ENCODE measurements at regions not wholly inside any gene's neighbourhood (a gene's known extent, or its start where the extent isn't known, plus 50 kb on each side); places are given as distances from the start of the nearest gene placed in this dataset.

DNA sequence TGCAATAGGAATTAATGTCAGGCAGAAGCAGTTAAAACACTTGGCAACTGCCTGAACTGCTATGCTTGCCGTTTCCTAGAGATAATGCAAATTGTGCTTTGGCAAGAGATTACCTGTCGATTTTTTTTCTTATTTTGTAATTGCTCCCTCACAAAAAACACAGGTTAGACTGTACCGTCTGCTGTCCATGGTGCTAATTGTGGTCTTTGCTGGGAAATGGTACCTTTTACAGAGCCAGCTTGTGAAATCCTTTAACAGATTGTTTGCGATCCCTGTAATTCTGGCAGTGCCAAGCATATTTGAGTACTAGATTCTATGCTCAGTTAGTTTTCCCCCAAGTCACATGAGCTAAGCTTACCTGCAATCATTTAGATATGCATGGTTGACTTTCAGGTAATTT is 2125.8 kb upstream of the WWC1 start:
- DNase-seq: peak; percentile 60

- peak; percentile 63 for DNase-seq
These were observed 2125.4 kb upstream of the WWC1 start for GRCh38 chr5:166166071-166166470.

DNA sequence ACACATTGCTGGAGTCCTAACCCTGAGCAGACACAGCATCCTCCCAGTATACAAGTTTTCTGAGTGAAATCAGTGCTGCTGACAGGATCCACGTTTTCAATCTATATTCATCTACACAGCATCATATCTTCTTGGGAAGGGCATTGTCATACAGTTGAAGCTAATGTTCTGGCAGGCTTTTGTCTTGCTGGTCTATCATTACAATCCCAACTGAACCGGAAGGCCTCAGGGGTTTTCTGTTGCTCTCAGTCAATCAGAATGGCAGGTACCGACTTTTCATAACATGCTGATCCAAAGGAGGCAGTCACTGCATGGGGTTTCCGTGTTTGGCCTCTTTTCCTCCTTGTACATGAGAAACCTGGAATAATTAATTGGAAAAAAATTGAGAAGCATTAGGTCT is 2118.8 kb upstream of the WWC1 start:
- peak; percentile 60 for DNase-seq

- DNase-seq: peak; percentile 41
These were observed 2112.9 kb upstream of the WWC1 start for GRCh38 chr5:166178411-166179080.

GRCh38 chr5:166185185-166185584 is 2106.3 kb upstream of the WWC1 start:
- DNase-seq: no peak

GRCh38 chr5:166188501-166189325 is 2102.7 kb upstream of the WWC1 start:
- DNase-seq: no peak

DNA sequence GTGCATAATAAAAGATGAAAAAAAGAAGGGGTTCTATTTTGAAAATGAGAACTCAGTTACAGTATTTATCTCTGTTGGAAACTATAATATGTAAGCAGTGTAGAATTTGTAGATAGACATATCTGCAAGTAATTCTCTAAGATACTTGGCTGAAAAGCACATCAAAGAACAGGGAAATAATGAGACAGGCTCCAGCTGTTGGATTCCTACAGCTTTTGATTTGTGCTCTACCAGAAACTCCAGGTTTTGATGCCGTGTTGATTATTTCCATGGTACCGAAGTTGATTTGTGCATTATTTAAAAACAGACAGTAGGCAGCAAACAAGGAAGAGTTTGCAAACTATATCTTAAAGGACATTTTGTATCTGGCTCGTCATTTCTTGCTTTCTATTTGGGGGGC is 2098.7 kb upstream of the WWC1 start:
- no peak for DNase-seq

DNA sequence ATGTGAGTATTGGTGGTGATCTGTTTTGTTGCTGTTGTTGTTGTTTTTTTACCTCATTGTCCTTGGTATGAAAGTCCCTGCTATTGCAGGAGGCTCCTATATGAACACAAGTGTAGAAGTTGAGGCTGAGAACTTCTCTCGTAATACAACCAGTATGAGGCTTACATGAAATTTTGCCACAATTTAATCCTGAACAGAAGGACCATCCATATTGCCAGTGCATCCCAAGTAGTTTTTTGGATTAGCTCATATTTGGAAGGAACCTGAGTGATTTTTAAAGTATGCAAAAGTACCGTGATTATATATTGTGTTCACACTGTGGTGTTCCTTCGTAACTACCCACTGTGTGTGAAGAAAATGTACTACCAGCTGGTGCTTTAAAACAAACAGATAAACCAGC is 2095.5 kb upstream of the WWC1 start:
- no peak for DNase-seq

DNA sequence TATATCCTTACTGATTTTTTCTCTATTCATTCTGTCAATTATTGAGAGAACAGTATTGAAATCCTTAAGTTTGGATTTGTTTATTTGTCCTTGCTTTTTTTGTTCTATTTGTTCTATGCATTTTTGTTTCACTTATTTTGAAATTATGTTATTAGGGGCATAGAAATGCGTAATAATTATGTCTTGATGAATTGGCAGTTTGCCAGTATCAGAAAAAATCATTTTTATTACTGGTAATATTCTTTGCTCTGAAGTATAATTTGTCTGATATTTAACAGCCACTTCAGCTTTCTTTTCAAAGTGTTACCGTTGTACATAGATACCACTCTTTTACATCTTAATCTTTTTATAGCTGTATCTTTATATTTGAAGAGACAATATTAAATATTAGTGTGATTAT is 2090.9 kb upstream of the WWC1 start:
- no peak for DNase-seq

DNA sequence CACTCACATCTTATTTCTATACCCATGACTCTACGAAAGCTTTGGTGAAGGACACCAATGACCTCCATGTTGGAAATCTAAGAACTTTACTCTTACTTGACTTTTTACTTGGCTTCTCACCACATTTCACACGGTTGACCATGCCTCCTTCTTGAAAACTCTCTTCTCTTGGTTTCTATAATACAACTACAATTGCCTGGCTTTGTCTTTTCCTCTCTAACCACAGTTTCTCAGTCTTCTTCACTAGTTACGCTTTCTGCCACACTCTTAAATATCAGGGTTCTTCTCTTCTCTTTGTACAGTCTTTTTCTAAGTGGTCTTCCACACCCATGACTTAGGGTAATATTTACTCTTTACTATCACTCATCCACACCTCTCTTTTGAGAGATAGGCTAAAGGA is 2079.8 kb upstream of the WWC1 start:
- DNase-seq: no peak

GRCh38 chr5:166236327-166236726 is 2055.1 kb upstream of the WWC1 start:
- DNase-seq: no peak

GRCh38 chr5:166240705-166241104 is 2050.7 kb upstream of the WWC1 start:
- no peak for DNase-seq

DNA sequence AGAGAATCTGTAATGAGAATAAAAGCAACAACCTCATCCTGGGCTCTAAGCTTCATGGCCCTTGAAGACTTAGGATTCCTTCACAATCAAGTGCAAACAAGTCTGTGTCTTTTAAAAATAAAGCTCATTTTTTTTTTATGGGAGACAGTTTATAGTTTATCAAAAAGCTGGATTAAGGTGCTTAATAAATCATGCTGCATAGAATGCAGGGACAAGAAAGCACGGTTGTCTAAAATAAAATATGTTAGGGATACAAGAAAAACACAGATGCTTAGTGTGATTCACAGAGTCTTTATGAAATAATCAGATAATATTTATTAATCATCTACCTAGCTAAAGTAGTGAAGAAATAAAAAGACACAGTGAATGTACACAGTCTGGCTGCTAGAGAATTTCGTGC is 2045.9 kb upstream of the WWC1 start:
- DNase-seq: no peak

DNA sequence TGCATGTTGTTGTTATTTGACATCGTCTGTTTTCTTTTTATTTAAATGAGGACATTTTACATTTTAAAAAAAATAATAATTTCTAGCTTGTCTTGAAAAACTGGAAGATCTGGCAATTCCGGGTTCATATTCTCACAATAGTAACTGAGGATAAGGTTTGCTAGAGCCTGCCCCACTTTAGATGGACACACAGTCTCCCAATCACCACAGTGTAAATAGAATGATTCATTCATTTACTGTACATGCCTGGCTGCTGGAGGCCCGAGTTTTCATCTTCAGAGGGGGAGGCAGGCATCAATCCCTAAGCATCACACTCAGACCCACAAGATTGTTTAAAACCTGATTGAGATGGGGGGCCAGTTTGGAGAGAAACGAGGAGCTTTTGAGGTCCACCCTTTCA is 2039.7 kb upstream of the WWC1 start:
- no peak for DNase-seq

DNA sequence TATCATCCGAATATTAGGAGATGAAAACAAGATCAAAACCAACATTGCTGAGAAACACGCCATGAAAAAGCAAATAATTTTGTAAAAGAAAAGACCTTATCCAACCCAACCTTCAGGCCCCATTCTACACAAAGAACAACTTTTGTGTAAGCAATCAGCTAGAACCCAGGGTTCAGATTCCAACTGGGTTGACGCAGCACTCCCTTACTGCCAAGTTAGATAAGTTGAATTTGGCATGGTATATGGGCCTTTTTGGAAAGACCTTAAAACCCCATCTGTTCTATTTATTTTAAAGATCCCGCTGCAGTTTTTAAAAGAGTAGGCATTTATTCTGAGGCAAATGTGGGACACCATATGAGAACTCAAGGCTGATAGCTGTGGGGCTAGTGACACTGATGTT is 2033.8 kb upstream of the WWC1 start:
- no peak for DNase-seq

DNA sequence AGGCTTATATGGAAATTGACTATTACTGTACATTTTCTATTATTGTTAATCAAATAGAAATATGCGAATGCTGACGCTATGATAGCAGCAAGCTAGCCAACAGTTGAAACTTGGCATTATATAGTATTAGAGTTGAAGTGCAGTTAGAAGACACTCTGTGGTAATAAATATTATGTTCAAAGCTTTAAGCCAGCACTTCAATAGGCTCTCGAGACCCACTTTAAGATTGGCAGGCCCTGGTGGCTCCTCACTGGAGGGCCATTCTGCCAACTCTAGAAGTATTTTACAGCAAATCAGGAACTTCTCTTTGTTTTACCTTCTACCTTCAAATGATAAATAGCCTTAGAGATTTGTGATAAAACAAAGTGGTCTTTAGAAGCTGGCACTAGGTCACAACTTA is 2029.0 kb upstream of the WWC1 start:
- DNase-seq: no peak

DNA sequence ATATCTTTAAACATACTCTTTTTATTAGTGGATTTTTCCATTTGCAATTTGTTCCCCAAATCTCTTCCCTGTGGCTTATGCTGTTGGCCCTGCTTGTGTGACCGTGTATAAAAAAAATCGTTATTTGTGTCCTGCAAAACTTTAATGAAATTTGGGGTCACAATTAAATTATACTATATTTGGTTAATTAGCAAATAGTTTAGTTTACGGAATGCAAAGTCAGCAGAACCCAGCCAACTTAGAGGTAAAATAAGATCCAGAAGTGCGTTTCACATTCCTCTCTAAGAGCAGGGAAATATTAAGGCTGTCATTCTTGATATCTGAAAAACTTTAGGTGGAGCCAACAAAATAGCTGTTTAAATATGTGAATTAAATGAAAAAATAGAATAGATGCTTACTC is 2023.5 kb upstream of the WWC1 start:
- no peak for DNase-seq

- no peak for DNase-seq
These were observed 2020.7 kb upstream of the WWC1 start for GRCh38 chr5:166270712-166271111.

- DNase-seq: no peak
These were observed 2015.4 kb upstream of the WWC1 start for GRCh38 chr5:166276006-166276405.

- DNase-seq: no peak
These were observed 2011.6 kb upstream of the WWC1 start for GRCh38 chr5:166279828-166280227.

DNA sequence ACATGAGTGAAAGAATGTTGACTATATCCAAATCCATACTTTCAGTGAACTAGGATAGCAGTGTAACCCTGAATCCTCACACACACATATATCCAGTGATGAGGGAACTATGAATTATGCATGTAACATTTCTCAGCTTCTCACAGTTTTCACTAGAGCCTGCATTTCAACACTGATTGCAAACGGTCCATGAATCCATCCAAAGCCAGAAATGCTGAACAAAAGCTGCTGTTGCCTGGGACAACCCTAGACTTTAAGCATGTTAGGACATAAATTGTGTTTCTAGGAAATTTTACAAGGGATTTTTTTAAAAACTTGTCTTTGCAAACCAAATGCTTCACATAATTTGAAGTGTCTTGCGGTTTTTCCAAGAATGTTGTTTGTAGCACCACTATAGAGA is 2010.0 kb upstream of the WWC1 start:
- DNase-seq: peak; percentile 12

GRCh38 chr5:166282939-166283338 is 2008.5 kb upstream of the WWC1 start:
- DNase-seq: no peak

- DNase-seq: no peak
These were observed 2006.1 kb upstream of the WWC1 start for GRCh38 chr5:166285361-166285760.

- no peak for DNase-seq
These were observed 2004.6 kb upstream of the WWC1 start for GRCh38 chr5:166286832-166287231.

GRCh38 chr5:166287866-166288265 is 2003.6 kb upstream of the WWC1 start:
- DNase-seq: no peak
